ENCODE measurements at regions not wholly inside any gene's neighbourhood (a gene's known extent, or its start where the extent isn't known, plus 50 kb on each side); places are given as distances from the start of the nearest gene placed in this dataset.

DNA sequence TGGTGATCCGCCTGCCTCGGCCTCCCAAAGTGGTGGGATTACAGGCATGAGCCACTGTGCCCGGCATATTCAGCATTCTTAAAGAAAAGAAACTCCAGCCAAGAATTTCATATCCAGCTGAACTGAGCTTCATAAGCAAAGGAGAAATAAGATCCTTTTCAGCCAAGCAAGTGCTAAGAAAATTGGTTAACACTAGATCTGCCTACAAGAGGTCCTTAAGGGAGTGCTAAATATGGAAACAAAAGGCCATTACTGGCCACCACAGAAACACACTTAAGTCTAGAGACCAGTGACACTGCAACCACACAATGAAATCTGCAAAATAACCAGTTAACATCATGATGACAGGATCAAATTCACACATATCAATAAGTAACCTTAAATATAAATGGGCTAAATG is 331.5 kb downstream of the MAN2A1 start:
- Histone ChIP-seq H3K4ac (ENCODE audit: low read depth, low read length) (no peak overlapping the region), H2BK120ac (ENCODE audit: low read depth, low read length) (no peak overlapping the region), H3K79me1 (ENCODE audit: low read depth in 1 of 2, low read length in 2 of 2) (no peaks in the 10 kb centered on the region), H4K91ac (ENCODE audit: insufficient read depth, low read depth, low read length) (no peak overlapping the region), H3K27ac (ENCODE audit: insufficient read depth, low read length) (no peak overlapping the region), H3K27me3 (ENCODE audit: control insufficient read depth, insufficient read depth, low read length) (no peaks in the 10 kb centered on the region), H2AK5ac (ENCODE audit: low read depth, low read length) (no peak overlapping the region), H2BK20ac (ENCODE audit: low read depth, low read length) (no peak overlapping the region), H3K18ac (ENCODE audit: low read depth, low read length) (no peak overlapping the region), H3K4me3 (ENCODE audit: insufficient read depth, low read depth, low read length) (no peak overlapping the region), H4K20me1 (ENCODE audit: insufficient read depth, low read length) (no peaks in the 10 kb centered on the region), H3K4me2 (ENCODE audit: low read depth, low read length) (no peak overlapping the region), H3K36me3 (ENCODE audit: control insufficient read depth, insufficient read depth, low read length) (no peaks in the 10 kb centered on the region), H3K56ac (ENCODE audit: extremely low read depth, insufficient read depth, low read length) (no peak overlapping the region), H2BK5ac (ENCODE audit: low read depth, low read length, poor library complexity, severe bottlenecking) (no peak overlapping the region), H3K9me3 (ENCODE audit: control insufficient read depth, insufficient read depth, low read length) (0 out of 2 replicates have a peak, but pooled peaks cover 1% of the 10 kb centered on the region), H3K14ac (replicated peaks; ENCODE audit: low read depth, low read length) (no peak overlapping the region), H3K9me1 (ENCODE audit: insufficient read depth, low read length) (no peaks in the 10 kb centered on the region), H2BK15ac (ENCODE audit: low read depth, low read length) (no peak overlapping the region), H3K9ac (ENCODE audit: low read depth, low read length) (no peak overlapping the region), H4K8ac (ENCODE audit: low read depth in 2 of 2, low read length in 2 of 2) (no peak overlapping the region), H3K23ac (ENCODE audit: low read depth, low read length) (no peak overlapping the region), H2AFZ (replicated peaks; ENCODE audit: low read length, poor library complexity) (no peak overlapping the region), H4K5ac (ENCODE audit: low read depth, low read length) (no peak overlapping the region), H3K4me1 (ENCODE audit: control insufficient read depth, insufficient read depth, low read length) (no peaks in the 10 kb centered on the region), H2AK9ac (replicated peaks; ENCODE audit: low read depth, low read length, poor library complexity) (no peak overlapping the region)
- TF ChIP-seq RFX5 (IDR thresholded peaks at IDR 0.05; ENCODE audit: low read depth, low read length) (no peak), POLR2A (IDR thresholded peaks at IDR 0.05; ENCODE audit: low read depth, low read length) (no peak), BHLHE40 (IDR thresholded peaks at IDR 0.05; ENCODE audit: low read depth, low read length) (no peak)
- ATAC-seq (ENCODE audit: low read depth) (no peak), DNase-seq (no peak)
- intact Hi-C loops (cut with micrococcal nuclease) (no loop called here), in situ Hi-C loops (cut with MboI; ENCODE audit: low sequenced_read_pairs) (no loop called here), dilution Hi-C loops (cut with HindIII; ENCODE audit: low sequenced_read_pairs, unreplicated experiment) (no loop called here)
- BruUV-seq (replicated peaks) = no TSS peak
- ChIA-PET CTCF (no interaction called here), POLR2A (ENCODE audit: unreplicated experiment) (no interaction called here)
- no CpG with 5 or more reads among the region's 3 CpGs for WGBS, 2 experiments (ENCODE audit: extremely low coverage in 2 of 2, insufficient read length in 1 of 2)

All from IMR-90 (cell line).